ENCODE measurements at regions not wholly inside any gene's neighbourhood (a gene's known extent, or its start where the extent isn't known, plus 50 kb on each side); places are given as distances from the start of the nearest gene placed in this dataset.

DNA sequence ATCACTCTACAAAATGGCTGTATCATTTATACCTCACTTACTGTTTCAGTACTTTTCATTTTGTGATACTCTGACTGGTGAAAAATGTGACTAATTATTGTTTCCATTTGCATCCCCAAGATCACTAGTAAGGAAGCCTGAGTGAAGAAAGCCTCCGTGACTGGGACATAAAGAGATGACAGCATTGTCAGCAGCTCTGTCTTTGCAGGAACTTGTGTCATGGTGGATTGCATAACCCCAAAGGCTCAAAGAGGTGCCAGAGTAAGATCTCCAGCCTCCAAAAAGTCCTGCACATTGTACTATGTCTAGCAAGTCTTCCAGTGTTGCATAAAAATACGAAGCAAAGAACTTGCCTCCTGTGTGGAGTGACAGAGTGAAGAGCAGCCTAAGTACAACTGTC is 187.5 kb upstream of the CRIM1 start:
- Histone ChIP-seq H3K4me1 (ENCODE audit: control insufficient read depth in 1 of 2, insufficient read depth in 2 of 2, low read depth in 1 of 2, low read length in 1 of 2) (no peaks in the 10 kb centered on the region), H3K4me2 (no peak overlapping the region), H4K20me1 (ENCODE audit: insufficient read depth) (no peaks in the 10 kb centered on the region), H3K9me3 (no peaks in the 10 kb centered on the region), H3K27me3 (ENCODE audit: insufficient read depth) (no peaks in the 10 kb centered on the region), H3K79me2 (ENCODE audit: insufficient read depth) (no peaks in the 10 kb centered on the region), H2AFZ (ENCODE audit: low read depth) (no peak overlapping the region), H3F3A (replicated peaks; ENCODE audit: insufficient read depth) (no peaks in the 10 kb centered on the region), H3K36me3 (replicated peaks in 1 of 2; ENCODE audit: control insufficient read depth in 1 of 2, insufficient read depth in 2 of 2, low read length in 1 of 2) (no peaks in the 10 kb centered on the region), H3K4me3 (ENCODE audit: low read depth in 2 of 2, low read length in 1 of 2) (no peak overlapping the region), H3K9ac (no peak overlapping the region), H3K27ac (ENCODE audit: low read depth in 2 of 2, low read length in 1 of 2) (no peak overlapping the region), H3K9me2 (no peaks in the 10 kb centered on the region)
- WGBS (ENCODE audit: low lambda C conversion rate), result 5% methylated on average over 2 of the region's 2 CpGs
- DNase-seq, result no peak
- ChIA-PET CTCF (no interaction called here), POLR2A (no interaction called here)
- TF ChIP-seq RFX5 (IDR thresholded peaks at IDR 0.05; ENCODE audit: low read length) (no peak), SIN3A (IDR thresholded peaks at IDR 0.05; ENCODE audit: borderline replicate concordance, low read depth, low read length) (no peak), NFIC (IDR thresholded peaks at IDR 0.05; ENCODE audit: borderline replicate concordance) (no peak), EP300 (IDR thresholded peaks at IDR 0.05; ENCODE audit: borderline replicate concordance in 1 of 2, low read depth in 1 of 2, low read length in 1 of 2) (no peak), MXI1 (IDR thresholded peaks at IDR 0.05; ENCODE audit: low read depth, low read length) (no peak), RAD21 (IDR thresholded peaks at IDR 0.05; ENCODE audit: low read length) (no peak), RCOR1 (IDR thresholded peaks at IDR 0.05; ENCODE audit: low read length) (no peak), EZH2phosphoT487 (IDR thresholded peaks at IDR 0.05; ENCODE audit: borderline replicate concordance, low read depth) (no peak), JUND (IDR thresholded peaks at IDR 0.05) (no peak)
- TF ChIP-seq, protein P1, sequence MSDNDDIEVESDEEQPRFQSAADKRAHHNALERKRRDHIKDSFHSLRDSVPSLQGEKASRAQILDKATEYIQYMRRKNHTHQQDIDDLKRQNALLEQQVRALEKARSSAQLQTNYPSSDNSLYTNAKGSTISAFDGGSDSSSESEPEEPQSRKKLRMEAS (IDR thresholded peaks at IDR 0.05; ENCODE audit: low read depth), result no peak
- TF ChIP-seq, protein P2, sequence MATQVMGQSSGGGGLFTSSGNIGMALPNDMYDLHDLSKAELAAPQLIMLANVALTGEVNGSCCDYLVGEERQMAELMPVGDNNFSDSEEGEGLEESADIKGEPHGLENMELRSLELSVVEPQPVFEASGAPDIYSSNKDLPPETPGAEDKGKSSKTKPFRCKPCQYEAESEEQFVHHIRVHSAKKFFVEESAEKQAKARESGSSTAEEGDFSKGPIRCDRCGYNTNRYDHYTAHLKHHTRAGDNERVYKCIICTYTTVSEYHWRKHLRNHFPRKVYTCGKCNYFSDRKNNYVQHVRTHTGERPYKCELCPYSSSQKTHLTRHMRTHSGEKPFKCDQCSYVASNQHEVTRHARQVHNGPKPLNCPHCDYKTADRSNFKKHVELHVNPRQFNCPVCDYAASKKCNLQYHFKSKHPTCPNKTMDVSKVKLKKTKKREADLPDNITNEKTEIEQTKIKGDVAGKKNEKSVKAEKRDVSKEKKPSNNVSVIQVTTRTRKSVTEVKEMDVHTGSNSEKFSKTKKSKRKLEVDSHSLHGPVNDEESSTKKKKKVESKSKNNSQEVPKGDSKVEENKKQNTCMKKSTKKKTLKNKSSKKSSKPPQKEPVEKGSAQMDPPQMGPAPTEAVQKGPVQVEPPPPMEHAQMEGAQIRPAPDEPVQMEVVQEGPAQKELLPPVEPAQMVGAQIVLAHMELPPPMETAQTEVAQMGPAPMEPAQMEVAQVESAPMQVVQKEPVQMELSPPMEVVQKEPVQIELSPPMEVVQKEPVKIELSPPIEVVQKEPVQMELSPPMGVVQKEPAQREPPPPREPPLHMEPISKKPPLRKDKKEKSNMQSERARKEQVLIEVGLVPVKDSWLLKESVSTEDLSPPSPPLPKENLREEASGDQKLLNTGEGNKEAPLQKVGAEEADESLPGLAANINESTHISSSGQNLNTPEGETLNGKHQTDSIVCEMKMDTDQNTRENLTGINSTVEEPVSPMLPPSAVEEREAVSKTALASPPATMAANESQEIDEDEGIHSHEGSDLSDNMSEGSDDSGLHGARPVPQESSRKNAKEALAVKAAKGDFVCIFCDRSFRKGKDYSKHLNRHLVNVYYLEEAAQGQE (IDR thresholded peaks at IDR 0.05; ENCODE audit: low read depth, low read length), result no peak
- TF ChIP-seq, protein P3, sequence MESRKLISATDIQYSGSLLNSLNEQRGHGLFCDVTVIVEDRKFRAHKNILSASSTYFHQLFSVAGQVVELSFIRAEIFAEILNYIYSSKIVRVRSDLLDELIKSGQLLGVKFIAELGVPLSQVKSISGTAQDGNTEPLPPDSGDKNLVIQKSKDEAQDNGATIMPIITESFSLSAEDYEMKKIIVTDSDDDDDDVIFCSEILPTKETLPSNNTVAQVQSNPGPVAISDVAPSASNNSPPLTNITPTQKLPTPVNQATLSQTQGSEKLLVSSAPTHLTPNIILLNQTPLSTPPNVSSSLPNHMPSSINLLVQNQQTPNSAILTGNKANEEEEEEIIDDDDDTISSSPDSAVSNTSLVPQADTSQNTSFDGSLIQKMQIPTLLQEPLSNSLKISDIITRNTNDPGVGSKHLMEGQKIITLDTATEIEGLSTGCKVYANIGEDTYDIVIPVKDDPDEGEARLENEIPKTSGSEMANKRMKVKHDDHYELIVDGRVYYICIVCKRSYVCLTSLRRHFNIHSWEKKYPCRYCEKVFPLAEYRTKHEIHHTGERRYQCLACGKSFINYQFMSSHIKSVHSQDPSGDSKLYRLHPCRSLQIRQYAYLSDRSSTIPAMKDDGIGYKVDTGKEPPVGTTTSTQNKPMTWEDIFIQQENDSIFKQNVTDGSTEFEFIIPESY (IDR thresholded peaks at IDR 0.05; ENCODE audit: borderline replicate concordance, low read depth), result no peak

GRCh38 chr2:36165132-36165531 is 190.4 kb upstream of the CRIM1 start:
- Histone ChIP-seq H3K9ac (no peak overlapping the region), H3K36me3 (replicated peaks in 1 of 2; ENCODE audit: control insufficient read depth in 1 of 2, insufficient read depth in 2 of 2, low read length in 1 of 2) (no peaks in the 10 kb centered on the region), H3K9me2 (no peaks in the 10 kb centered on the region), H3K9me3 (no peaks in the 10 kb centered on the region), H3F3A (replicated peaks; ENCODE audit: insufficient read depth) (no peaks in the 10 kb centered on the region), H2AFZ (ENCODE audit: low read depth) (no peak overlapping the region), H3K79me2 (ENCODE audit: insufficient read depth) (no peaks in the 10 kb centered on the region), H3K27ac (ENCODE audit: low read depth in 2 of 2, low read length in 1 of 2) (no peak overlapping the region), H3K4me3 (ENCODE audit: low read depth in 2 of 2, low read length in 1 of 2) (no peak overlapping the region), H3K27me3 (ENCODE audit: insufficient read depth) (no peaks in the 10 kb centered on the region), H4K20me1 (ENCODE audit: insufficient read depth) (no peaks in the 10 kb centered on the region), H3K4me2 (no peak overlapping the region), H3K4me1 (ENCODE audit: control insufficient read depth in 1 of 2, insufficient read depth in 2 of 2, low read depth in 1 of 2, low read length in 1 of 2) (no peaks in the 10 kb centered on the region)
- WGBS (ENCODE audit: low lambda C conversion rate), result 10% methylated on average over 4 of the region's 4 CpGs
- ChIA-PET CTCF (no interaction called here), POLR2A (no interaction called here)
- TF ChIP-seq, protein P3 (IDR thresholded peaks at IDR 0.05; ENCODE audit: borderline replicate concordance, low read depth), result no peak
- TF ChIP-seq, protein P4, sequence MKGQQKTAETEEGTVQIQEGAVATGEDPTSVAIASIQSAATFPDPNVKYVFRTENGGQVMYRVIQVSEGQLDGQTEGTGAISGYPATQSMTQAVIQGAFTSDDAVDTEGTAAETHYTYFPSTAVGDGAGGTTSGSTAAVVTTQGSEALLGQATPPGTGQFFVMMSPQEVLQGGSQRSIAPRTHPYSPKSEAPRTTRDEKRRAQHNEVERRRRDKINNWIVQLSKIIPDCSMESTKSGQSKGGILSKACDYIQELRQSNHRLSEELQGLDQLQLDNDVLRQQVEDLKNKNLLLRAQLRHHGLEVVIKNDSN (IDR thresholded peaks at IDR 0.05; ENCODE audit: borderline replicate concordance, low read depth), result no peak
- TF ChIP-seq SIN3A (IDR thresholded peaks at IDR 0.05; ENCODE audit: borderline replicate concordance, low read depth, low read length) (no peak), RAD21 (IDR thresholded peaks at IDR 0.05; ENCODE audit: low read length) (no peak)
- no peak for DNase-seq

Data from SK-N-SH (cell line).